SK-N-SH (cell line): ENCODE measurements at regions not wholly inside any gene's neighbourhood (a gene's known extent, or its start where the extent isn't known, plus 50 kb on each side); places are given as distances from the start of the nearest gene placed in this dataset.

Source experiments
- CTCF ChIA-PET: fragments of 300-600, 350-600 bp; formaldehyde crosslinking; extraction: SDS; loops from one replicate; lab custom pipeline; 2021; lab: Yijun Ruan, JAX
- POLR2A ChIA-PET: fragments of 350-600 bp; sonication (Branson Sonifier 250); formaldehyde crosslinking; extraction: SDS; loops from one replicate; lab custom pipeline; 2020; ENCODE audit warnings: antibody characterized with exemption, inconsistent platforms; lab: Yijun Ruan, JAX
- DNase-seq: peaks from one replicate; pipeline ENCODE4 v3.0.0; 2012
- H2AFZ ChIP-seq: fragments of 200-600 bp; sonication (generic); 2 replicates; pipeline ENCODE4 v1.8.1; 2016; ENCODE audit warnings: antibody characterized with exemption, mild to moderate bottlenecking, low read depth
- H3F3A ChIP-seq: fragments of 200-600 bp; sonication (generic); replicated peaks from 2 replicates; pipeline ENCODE3; 2016; ENCODE audit warnings: antibody characterized with exemption, mild to moderate bottlenecking; ENCODE audit not compliant: insufficient read depth
- H3K27ac ChIP-seq, 2 experiments: fragments of 200-500 bp in 1 of 2; fragments of 200-600 bp in 1 of 2; sonication (Bioruptor generic) in 1 of 2; sonication (generic), shearing (Covaris generic) in 1 of 2; 2 replicates each; pipeline versions ENCODE4 v1.5.1 to v1.6.1; 2014 to 2016; ENCODE audit warnings: low read depth in 2 of 2, inconsistent platforms in 1 of 2, low read length in 1 of 2, mild to moderate bottlenecking in 1 of 2, mixed read lengths in 1 of 2
- H3K27me3 ChIP-seq: fragments of 200-600 bp; sonication (generic), shearing (Covaris generic); 2 replicates; pipeline ENCODE4 v1.6.1; 2016; ENCODE audit warnings: mixed run types; ENCODE audit not compliant: insufficient read depth
- H3K36me3 ChIP-seq, 2 experiments: fragments of 200-500 bp in 1 of 2; fragments of 200-600 bp in 1 of 2; sonication (Bioruptor generic) in 1 of 2; sonication (generic) in 1 of 2; replicated peaks in 1 of 2; 2 replicates each; pipeline versions ENCODE3 to v1.5.1; 2014 to 2016; ENCODE audit warnings: low read length in 1 of 2, mild to moderate bottlenecking in 1 of 2; ENCODE audit not compliant: insufficient read depth in 2 of 2, control insufficient read depth in 1 of 2
- H3K4me1 ChIP-seq, 2 experiments: fragments of 200-500 bp in 1 of 2; fragments of 200-600 bp in 1 of 2; sonication (Bioruptor generic) in 1 of 2; sonication (generic), shearing (Covaris generic) in 1 of 2; 2 replicates each; pipeline versions ENCODE4 v1.5.1 to v1.6.1; 2014 to 2016; ENCODE audit warnings: low read depth in 1 of 2, low read length in 1 of 2, mixed run types in 1 of 2; ENCODE audit not compliant: insufficient read depth in 2 of 2, control insufficient read depth in 1 of 2
- H3K4me2 ChIP-seq: fragments of 200-600 bp; sonication (generic), shearing (Covaris generic); 2 replicates; pipeline ENCODE4 v1.6.1; 2017; ENCODE audit warnings: mixed run types
- H3K4me3 ChIP-seq, 2 experiments: fragments of 200-500 bp in 1 of 2; fragments of 200-600 bp in 1 of 2; sonication (Bioruptor generic) in 1 of 2; sonication (generic), shearing (Covaris generic) in 1 of 2; 2 replicates each; pipeline versions ENCODE4 v1.5.1 to v1.8.1; 2014 to 2016; ENCODE audit warnings: low read depth in 2 of 2, inconsistent platforms in 1 of 2, low read length in 1 of 2, mild to moderate bottlenecking in 1 of 2, mixed read lengths in 1 of 2, moderate library complexity in 1 of 2
- H3K79me2 ChIP-seq: fragments of 200-600 bp; sonication (generic); 2 replicates; pipeline ENCODE4 v1.8.1; 2017; ENCODE audit warnings: mild to moderate bottlenecking; ENCODE audit not compliant: insufficient read depth
- H3K9ac ChIP-seq: fragments of 200-600 bp; sonication (generic); 2 replicates; pipeline ENCODE4 v1.6.1; 2017; ENCODE audit warnings: mixed run types
- H3K9me2 ChIP-seq: fragments of 200-600 bp; sonication (generic); 2 replicates; pipeline ENCODE4 v1.6.1; 2017; ENCODE audit warnings: mixed run types
- H3K9me3 ChIP-seq: fragments of 200-600 bp; sonication (generic); 2 replicates; pipeline ENCODE4 v1.6.1; 2017; ENCODE audit warnings: mixed run types, mild to moderate bottlenecking, moderate library complexity
- H4K20me1 ChIP-seq: fragments of 200-600 bp; sonication (generic); 2 replicates; pipeline ENCODE4 v1.6.1; 2017; ENCODE audit warnings: mild to moderate bottlenecking, mixed run types; ENCODE audit not compliant: insufficient read depth
- EZH2phosphoT487 ChIP-seq: fragments of 200-600 bp; sonication (generic); IDR thresholded peaks from 2 replicates; pipeline ENCODE4 v1.6.1; 2017; ENCODE audit warnings: low read depth, mixed run types, mild to moderate bottlenecking, antibody characterized with exemption, moderate library complexity, borderline replicate concordance
- FOXM1 ChIP-seq: IDR thresholded peaks from 2 replicates; pipeline ENCODE4 v1.4.0; 2012; ENCODE audit warnings: low read depth, mild to moderate bottlenecking
- GATA2 ChIP-seq: sonication (generic); formaldehyde crosslinking; IDR thresholded peaks from 2 replicates; pipeline ENCODE4 v1.5.0; 2020; ENCODE audit warnings: mild to moderate bottlenecking, missing genetic modification reagents
- MAX ChIP-seq: IDR thresholded peaks from 2 replicates; pipeline ENCODE4 v1.4.0; 2012; ENCODE audit warnings: low read depth
- PBX3 ChIP-seq: IDR thresholded peaks from 2 replicates; pipeline ENCODE4; 2012
- RCOR1 ChIP-seq: fragments of 150-350 bp; IDR thresholded peaks from 2 replicates; pipeline ENCODE4 v1.6.1; 2017; ENCODE audit warnings: antibody characterized with exemption, low read length
- REST ChIP-seq: IDR thresholded peaks from 2 replicates; pipeline ENCODE4 v1.6.1; 2012; ENCODE audit warnings: mild to moderate bottlenecking, low read depth, low read length, moderate library complexity
- RFX5 ChIP-seq: IDR thresholded peaks from 2 replicates; pipeline ENCODE4 v1.6.1; 2012; ENCODE audit warnings: mild to moderate bottlenecking, improper control_type of control experiment, low read length
- TCF12 ChIP-seq: IDR thresholded peaks from 2 replicates; pipeline ENCODE4 v1.4.0; 2012
- TEAD4 ChIP-seq: IDR thresholded peaks from 2 replicates; pipeline ENCODE4 v1.4.0; 2012; ENCODE audit warnings: mild to moderate bottlenecking, borderline replicate concordance; ENCODE audit not compliant: insufficient read depth
- ZBTB33 ChIP-seq: IDR thresholded peaks from 2 replicates; pipeline ENCODE4 v1.4.0; 2012; ENCODE audit warnings: low read depth, borderline replicate concordance
- WGBS: methylation state at CpG from one replicate; pipeline ENCODE4 v1.1.6; 2017; ENCODE audit warnings: low lambda C conversion rate; 5-methylcytosine and 5-hydroxymethylcytosine counted together

GRCh38 chr10:107451047-107451446, 286.5 kb upstream of the SORCS1 start:
- no peak for DNase-seq
- H3K27ac ChIP-seq, result no peak overlapping the region
- no peaks in the 10 kb centered on the region; a peak in 1 of 4 replicates for H3K4me1 ChIP-seq
- H2AFZ ChIP-seq, result no peak overlapping the region
- ChIA-PET POLR2A (no interaction called here), CTCF (no interaction called here)
- no peaks in the 10 kb centered on the region for H3K9me2 ChIP-seq
- 52% methylated on average over 4 of the region's 4 CpGs for WGBS
- no peaks in the 10 kb centered on the region for H3K79me2 ChIP-seq
- no peak overlapping the region for H3K4me3 ChIP-seq
- H3K4me2 ChIP-seq, result no peak overlapping the region
- no peaks in the 10 kb centered on the region for H3K27me3 ChIP-seq
- H3K9ac ChIP-seq, result no peak overlapping the region
- no peaks in the 10 kb centered on the region for H3K36me3 ChIP-seq
- TF ChIP-seq REST (no peak), TEAD4 (no peak), FOXM1 (no peak), MAX (no peak), GATA2 (CRISPR knock-in tag) (no peak), ZBTB33 (no peak), RFX5 (no peak), TCF12 (no peak), EZH2phosphoT487 (no peak)
- TF ChIP-seq, all 33 proteins: peak for 0
- Histone ChIP-seq H4K20me1 (no peaks in the 10 kb centered on the region), H3F3A (no peaks in the 10 kb centered on the region), H3K9me3 (no peaks in the 10 kb centered on the region)

GRCh38 chr10:107450056-107450455, 285.6 kb upstream of the SORCS1 start:
- H3K4me3 ChIP-seq, result no peak overlapping the region
- no peaks in the 10 kb centered on the region for H3K9me3 ChIP-seq
- WGBS, result 59% methylated on average over 5 of the region's 5 CpGs
- H3K4me1 ChIP-seq, result no peaks in the 10 kb centered on the region; a peak in 1 of 4 replicates
- no peak overlapping the region for H3K4me2 ChIP-seq
- H4K20me1 ChIP-seq, result no peaks in the 10 kb centered on the region
- TF ChIP-seq PBX3 (no peak), RCOR1 (no peak)
- no peaks in the 10 kb centered on the region for H3K36me3 ChIP-seq
- H3K9me2 ChIP-seq, result no peaks in the 10 kb centered on the region
- no peaks in the 10 kb centered on the region for H3K79me2 ChIP-seq
- no peak overlapping the region for H3K27ac ChIP-seq
- no peak overlapping the region for H3K9ac ChIP-seq
- ChIA-PET POLR2A (no interaction called here), CTCF (no interaction called here)
- no peak overlapping the region for H2AFZ ChIP-seq
- no peak for DNase-seq
- no peaks in the 10 kb centered on the region for H3K27me3 ChIP-seq
- H3F3A ChIP-seq, result no peaks in the 10 kb centered on the region
